CD14-positive monocyte (primary cell): ENCODE measurements at regions not wholly inside any gene's neighbourhood (a gene's known extent, or its start where the extent isn't known, plus 50 kb on each side); places are given as distances from the start of the nearest gene placed in this dataset.

Source experiments
- DNase-seq, 3 donors: peaks; one replicate each; pipeline ENCODE4 v3.0.0-alpha.2; 2011 to 2022
- H2AFZ ChIP-seq: 2 replicates; pipeline ENCODE4 v1.6.0; 2012; ENCODE audit warnings: mild to moderate bottlenecking, low read depth, low read length, inconsistent platforms; ENCODE audit not compliant: insufficient read depth, poor library complexity, severe bottlenecking
- H3K27ac ChIP-seq, 2 donors: 1 replicate in 1 of 2; 2 replicates in 1 of 2; pipeline ENCODE4 v1.5.1; 2012 to 2013; ENCODE audit warnings: low read length in 2 of 2, control low read depth in 1 of 2, inconsistent platforms in 1 of 2, low read depth in 1 of 2, mild to moderate bottlenecking in 1 of 2
- H3K27me3 ChIP-seq, 2 donors: one replicate each; pipeline versions ENCODE4 v1.6.0 to v1.6.1; 2011 to 2013; ENCODE audit warnings: low read length in 2 of 2; ENCODE audit not compliant: control insufficient read depth in 2 of 2, insufficient read depth in 2 of 2
- H3K36me3 ChIP-seq, 2 donors: replicated peaks in 1 of 2; 1 replicate in 1 of 2; 2 replicates in 1 of 2; pipeline versions ENCODE4 v1.5.1 to v1.6.1; 2012 to 2013; ENCODE audit warnings: low read length in 2 of 2, control low read depth in 1 of 2, inconsistent platforms in 1 of 2, mild to moderate bottlenecking in 1 of 2; ENCODE audit not compliant: insufficient read depth in 2 of 2, control insufficient read depth in 1 of 2
- H3K4me1 ChIP-seq, 2 donors: 1 replicate in 1 of 2; 2 replicates in 1 of 2; pipeline versions ENCODE4 v1.5.1 to v1.6.1; 2012 to 2013; ENCODE audit warnings: low read length in 2 of 2, control low read depth in 1 of 2, inconsistent platforms in 1 of 2, mild to moderate bottlenecking in 1 of 2, moderate library complexity in 1 of 2; ENCODE audit not compliant: insufficient read depth in 2 of 2, control insufficient read depth in 1 of 2
- H3K4me2 ChIP-seq: replicated peaks from 2 replicates; pipeline ENCODE3; 2012; ENCODE audit warnings: low read length, moderate library complexity, mild to moderate bottlenecking; ENCODE audit not compliant: poor library complexity, severe bottlenecking; ENCODE audit errors: extremely low read depth
- H3K4me3 ChIP-seq, 3 experiments: fragments of 200-600 bp in 1 of 3; sonication (generic) in 1 of 3; replicated peaks in 1 of 3; 1 replicate in 2 of 3; 2 replicates in 1 of 3; pipeline ENCODE4 v1.5.1; 2011 to 2013; ENCODE audit warnings: low read length in 3 of 3, mild to moderate bottlenecking in 3 of 3, control low read depth in 2 of 3, low read depth in 2 of 3, inconsistent platforms in 1 of 3, moderate library complexity in 1 of 3
- H3K79me2 ChIP-seq: 2 replicates; pipeline ENCODE4 v1.6.0; 2012; ENCODE audit warnings: mild to moderate bottlenecking, control low read depth, inconsistent platforms, low read length, moderate library complexity; ENCODE audit not compliant: insufficient read depth
- H3K9ac ChIP-seq: 2 replicates; pipeline ENCODE4 v1.6.0; 2017; ENCODE audit warnings: low read length, mild to moderate bottlenecking; ENCODE audit not compliant: insufficient read depth, poor library complexity, severe bottlenecking
- H3K9me3 ChIP-seq, 2 donors: replicated peaks in 1 of 2; 1 replicate in 1 of 2; 2 replicates in 1 of 2; pipeline versions ENCODE4 v1.5.1 to v1.6.1; 2012 to 2013; ENCODE audit warnings: low read length in 2 of 2, control low read depth in 1 of 2; ENCODE audit not compliant: control insufficient read depth in 1 of 2, insufficient read depth in 1 of 2
- H4K20me1 ChIP-seq: 2 replicates; pipeline ENCODE4 v1.6.0; 2012; ENCODE audit warnings: mild to moderate bottlenecking, low read length, control low read depth, moderate library complexity; ENCODE audit not compliant: insufficient read depth
- H3K27ac Mint-ChIP-seq, 7 donors: one replicate each; pipeline ENCODE4 v1.8.0; 2020; ENCODE audit warnings: mild to moderate bottlenecking in 7 of 7, mixed read lengths in 7 of 7, moderate library complexity in 6 of 7, inconsistent platforms in 2 of 7
- H3K27me3 Mint-ChIP-seq, 3 donors: one replicate each; pipeline ENCODE4 v1.8.0; 2021 to 2022; ENCODE audit warnings: low read depth in 3 of 3, mild to moderate bottlenecking in 3 of 3, mixed read lengths in 3 of 3, moderate library complexity in 3 of 3, inconsistent platforms in 1 of 3
- H3K36me3 Mint-ChIP-seq, 2 donors: one replicate each; pipeline ENCODE4 v1.8.0; 2020; ENCODE audit warnings: mixed read lengths in 2 of 2, inconsistent platforms in 1 of 2, mild to moderate bottlenecking in 1 of 2
- H3K4me1 Mint-ChIP-seq: one replicate; pipeline ENCODE4 v1.8.0; 2020; ENCODE audit warnings: mild to moderate bottlenecking, mixed read lengths
- H3K4me3 Mint-ChIP-seq, 2 donors: one replicate each; pipeline ENCODE4 v1.8.0; 2020; ENCODE audit warnings: mild to moderate bottlenecking in 2 of 2, mixed read lengths in 2 of 2, moderate library complexity in 1 of 2
- H3K9me3 Mint-ChIP-seq, 7 donors: one replicate each; pipeline ENCODE4 v1.8.0; 2020 to 2022; ENCODE audit warnings: mixed read lengths in 7 of 7, mild to moderate bottlenecking in 6 of 7, moderate library complexity in 6 of 7, inconsistent platforms in 2 of 7
- WGBS: methylation state at CpG from one replicate; pipeline ENCODE4 v1.1.5; 2013; ENCODE audit warnings: missing lambda C conversion rate; ENCODE audit not compliant: insufficient coverage; 5-methylcytosine and 5-hydroxymethylcytosine counted together
- intact Hi-C, 2 donors: fragments of 100-400 bp; cut with micrococcal nuclease; formaldehyde crosslinking; loops; one replicate each; pipeline versions ENCODE4 v1.15.0 to v1.15.1; 2023
- TF ChIP-seq, protein P1 (sequence below): fragments of 200-600 bp; IDR thresholded peaks from one replicate; pipeline ENCODE4 v1.8.0; 2022; ENCODE audit warnings: antibody characterized with exemption, mild to moderate bottlenecking

DNA sequence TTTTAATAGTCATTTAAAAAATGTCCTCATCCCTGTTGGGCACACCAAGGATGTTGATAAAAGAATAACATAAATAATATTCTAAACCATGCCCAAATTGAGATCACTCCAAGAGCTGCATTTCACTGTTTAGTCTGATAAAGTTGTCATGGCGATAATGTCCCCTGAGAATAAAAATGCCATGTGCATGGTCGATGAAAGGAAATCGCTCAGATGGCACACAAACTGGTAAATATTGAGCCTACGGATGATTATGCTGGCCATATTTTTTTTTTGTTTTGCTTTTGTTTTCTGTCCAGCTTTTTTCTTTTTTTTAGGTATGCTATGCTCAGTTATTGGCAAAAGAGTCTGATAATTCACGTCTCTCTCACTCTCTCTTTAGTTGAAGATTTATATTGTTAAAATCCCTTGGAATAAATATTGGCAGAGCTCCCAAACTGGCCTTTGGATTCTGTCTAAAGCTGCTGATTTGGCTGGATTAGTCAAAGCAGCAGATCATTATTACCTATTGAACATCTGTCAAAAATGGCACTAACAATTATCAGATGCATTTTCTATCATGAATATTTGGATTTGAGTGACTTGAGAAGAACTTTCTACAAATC lies 643.8 kb downstream of the SQOR start:
- Histone ChIP-seq H3K4me2 (no peak overlapping the region), H3K4me3 (no peak overlapping the region), H3K79me2 (no peaks in the 10 kb centered on the region), H2AFZ (no peak overlapping the region), H3K27me3 (no peaks in the 10 kb centered on the region), H3K4me1 (no peaks in the 10 kb centered on the region), H3K9ac (no peak overlapping the region), H3K27ac (no peak overlapping the region), H3K36me3 (no peaks in the 10 kb centered on the region), H4K20me1 (no peaks in the 10 kb centered on the region), H3K9me3 (no peaks in the 10 kb centered on the region)
- Mint-ChIP-seq H3K9me3 (peaks cover 0 to 4% (median 2%) of the 10 kb centered on the region in 7 donors), H3K36me3 (no peaks in the 10 kb centered on the region), H3K4me1 (no peaks in the 10 kb centered on the region), H3K27me3 (no peaks in the 10 kb centered on the region), H3K27ac (no peak overlapping the region), H3K4me3 (no peak overlapping the region)
- DNase-seq: no peak
- intact Hi-C loops: no loop called here
- TF ChIP-seq, protein P1, sequence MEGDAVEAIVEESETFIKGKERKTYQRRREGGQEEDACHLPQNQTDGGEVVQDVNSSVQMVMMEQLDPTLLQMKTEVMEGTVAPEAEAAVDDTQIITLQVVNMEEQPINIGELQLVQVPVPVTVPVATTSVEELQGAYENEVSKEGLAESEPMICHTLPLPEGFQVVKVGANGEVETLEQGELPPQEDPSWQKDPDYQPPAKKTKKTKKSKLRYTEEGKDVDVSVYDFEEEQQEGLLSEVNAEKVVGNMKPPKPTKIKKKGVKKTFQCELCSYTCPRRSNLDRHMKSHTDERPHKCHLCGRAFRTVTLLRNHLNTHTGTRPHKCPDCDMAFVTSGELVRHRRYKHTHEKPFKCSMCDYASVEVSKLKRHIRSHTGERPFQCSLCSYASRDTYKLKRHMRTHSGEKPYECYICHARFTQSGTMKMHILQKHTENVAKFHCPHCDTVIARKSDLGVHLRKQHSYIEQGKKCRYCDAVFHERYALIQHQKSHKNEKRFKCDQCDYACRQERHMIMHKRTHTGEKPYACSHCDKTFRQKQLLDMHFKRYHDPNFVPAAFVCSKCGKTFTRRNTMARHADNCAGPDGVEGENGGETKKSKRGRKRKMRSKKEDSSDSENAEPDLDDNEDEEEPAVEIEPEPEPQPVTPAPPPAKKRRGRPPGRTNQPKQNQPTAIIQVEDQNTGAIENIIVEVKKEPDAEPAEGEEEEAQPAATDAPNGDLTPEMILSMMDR: no peak
- 89% methylated on average over 4 of the region's 5 CpGs for WGBS

DNA sequence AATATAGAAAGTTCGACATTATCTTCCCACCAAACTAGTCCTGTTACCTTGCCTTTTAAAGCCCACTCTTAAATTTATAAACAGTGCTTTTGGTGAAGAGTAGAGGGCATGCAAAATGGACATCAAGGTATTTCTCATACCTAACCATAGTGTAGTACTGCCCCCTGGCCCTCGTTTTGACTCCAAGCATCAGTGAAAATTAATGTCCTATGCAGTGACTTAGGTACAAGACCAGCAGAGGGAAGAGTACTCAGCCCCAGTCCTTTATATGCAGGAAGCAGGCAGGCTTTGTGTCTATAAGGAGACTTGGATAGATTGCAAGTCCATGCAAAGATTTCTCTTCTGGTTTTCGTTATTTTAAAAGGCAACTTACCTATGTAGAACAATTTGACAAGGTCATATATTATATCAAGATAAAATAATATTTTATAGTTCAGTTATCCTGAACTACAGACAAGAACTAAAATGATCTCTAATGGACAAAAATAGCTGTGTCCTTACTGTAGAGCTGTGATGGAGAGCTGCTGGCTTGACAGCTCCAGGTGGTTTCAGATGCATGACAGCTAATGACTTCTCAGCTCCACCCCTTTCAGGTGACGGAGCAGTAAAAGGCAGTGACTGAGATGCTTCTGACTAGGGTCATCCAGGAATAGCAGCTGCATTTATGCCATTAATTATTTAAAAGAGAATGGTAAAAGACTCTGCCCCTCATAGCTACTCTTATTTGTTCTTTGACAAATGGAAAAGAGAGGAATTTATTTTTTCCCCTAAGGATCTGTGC lies 646.1 kb downstream of the SQOR start:
- H3K9me3 Mint-ChIP-seq: peaks cover 0 to 7% (median 2%) of the 10 kb centered on the region in 7 donors
- TF ChIP-seq, protein P1: no peak
- H3K4me1 Mint-ChIP-seq: no peaks in the 10 kb centered on the region
- 0% methylated on average over 1 of the region's 4 CpGs for WGBS
- Histone ChIP-seq H3K27ac (no peak overlapping the region), H3K27me3 (no peaks in the 10 kb centered on the region), H3K4me2 (no peak overlapping the region), H3K36me3 (no peaks in the 10 kb centered on the region), H3K79me2 (no peaks in the 10 kb centered on the region), H3K4me3 (no peak overlapping the region), H3K4me1 (no peaks in the 10 kb centered on the region), H3K9ac (no peak overlapping the region), H2AFZ (no peak overlapping the region), H4K20me1 (no peaks in the 10 kb centered on the region), H3K9me3 (no peaks in the 10 kb centered on the region)
- no peak overlapping the region for H3K27ac Mint-ChIP-seq
- intact Hi-C loops: no loop called here
- no peaks in the 10 kb centered on the region for H3K36me3 Mint-ChIP-seq
- H3K27me3 Mint-ChIP-seq: no peaks in the 10 kb centered on the region
- H3K4me3 Mint-ChIP-seq: no peak overlapping the region
- DNase-seq: no peak
